ENCODE measurements at regions not wholly inside any gene's neighbourhood (a gene's known extent, or its start where the extent isn't known, plus 50 kb on each side); places are given as distances from the start of the nearest gene placed in this dataset.
"Not testable (repeated sequence)": the region's sequence is repeated elsewhere in the genome, so short reads cannot be mapped to it uniquely, and the experiment has no call there.

- Histone ChIP-seq H3K27me3 (ENCODE audit: insufficient read depth, low read length, poor library complexity, severe bottlenecking) (no peaks in the 10 kb centered on the region), H3K27ac (ENCODE audit: low read depth, low read length) (no peak overlapping the region), H3K36me3 (ENCODE audit: insufficient read depth, low read length) (no peaks in the 10 kb centered on the region), H3K4me3 (ENCODE audit: low read length) (no peak overlapping the region), H3K9me3 (ENCODE audit: low read length) (no peaks in the 10 kb centered on the region), H3K4me1 (ENCODE audit: insufficient read depth, low read length) (no peaks in the 10 kb centered on the region)
- no peaks in the 10 kb centered on the region for H3K36me3 Mint-ChIP-seq
- DNase-seq, result peak in 1 of 5 donors; percentile 22
- no peak overlapping the region for H3K4me3 Mint-ChIP-seq
- H3K9me3 Mint-ChIP-seq, result no peaks in the 10 kb centered on the region
- peaks cover 13 to 14% of the 10 kb centered on the region in 2 donors for H3K27me3 Mint-ChIP-seq
- no peaks in the 10 kb centered on the region for H3K4me1 Mint-ChIP-seq
- POLR2A ChIA-PET, result no interaction called here
- no peak overlapping the region for H3K27ac Mint-ChIP-seq
- CTCF ChIA-PET, result no interaction called here
Observed at GRCh38 chr11:69205743-69206612, 50.2 kb downstream of the SMIM38 start.

- H3K9me3 ChIP-seq (ENCODE audit: low read length); POLR2A ChIA-PET; H3K4me3 Mint-ChIP-seq; DNase-seq; H3K4me1 Mint-ChIP-seq; H3K36me3 ChIP-seq (ENCODE audit: insufficient read depth, low read length); CTCF ChIA-PET; H3K27me3 ChIP-seq (ENCODE audit: insufficient read depth, low read length, poor library complexity, severe bottlenecking); H3K27ac Mint-ChIP-seq; H3K4me1 ChIP-seq (ENCODE audit: insufficient read depth, low read length); H3K36me3 Mint-ChIP-seq; H3K9me3 Mint-ChIP-seq; H3K4me3 ChIP-seq (ENCODE audit: low read length); H3K27ac ChIP-seq (ENCODE audit: low read depth, low read length): not testable (repeated sequence)
- H3K27me3 Mint-ChIP-seq, result peaks cover 17 to 20% of the 10 kb centered on the region in 2 donors
Observed at GRCh38 chr11:69206613-69206965, 50.9 kb downstream of the SMIM38 start.

- DNase-seq, result peak in 1 of 5 donors; percentile 40
- H3K36me3 ChIP-seq (ENCODE audit: insufficient read depth, low read length), result no peaks in the 10 kb centered on the region
- no peak overlapping the region for H3K4me3 ChIP-seq (ENCODE audit: low read length)
- no peaks in the 10 kb centered on the region for H3K36me3 Mint-ChIP-seq
- H3K4me1 Mint-ChIP-seq, result no peaks in the 10 kb centered on the region
- H3K27ac Mint-ChIP-seq, result no peak overlapping the region
- ChIA-PET POLR2A (no interaction called here), CTCF (no interaction called here)
- no peaks in the 10 kb centered on the region for H3K9me3 Mint-ChIP-seq
- no peak overlapping the region for H3K4me3 Mint-ChIP-seq
- H3K4me1 ChIP-seq (ENCODE audit: insufficient read depth, low read length), result no peaks in the 10 kb centered on the region
- H3K27me3 Mint-ChIP-seq, result peaks cover 17 to 28% of the 10 kb centered on the region in 2 donors
- no peak overlapping the region for H3K27ac ChIP-seq (ENCODE audit: low read depth, low read length)
- H3K9me3 ChIP-seq (ENCODE audit: low read length), result no peaks in the 10 kb centered on the region
- H3K27me3 ChIP-seq (ENCODE audit: insufficient read depth, low read length, poor library complexity, severe bottlenecking), result no peaks in the 10 kb centered on the region
Observed at GRCh38 chr11:69207165-69207889, 51.6 kb downstream of the SMIM38 start.

GRCh38 chr11:69208190-69209037, 52.7 kb downstream of the SMIM38 start:
- H3K27ac ChIP-seq (ENCODE audit: low read depth, low read length), result no peak overlapping the region
- H3K36me3 Mint-ChIP-seq, result no peaks in the 10 kb centered on the region
- H3K36me3 ChIP-seq (ENCODE audit: insufficient read depth, low read length), result no peaks in the 10 kb centered on the region
- H3K9me3 Mint-ChIP-seq, result no peaks in the 10 kb centered on the region
- no peak for DNase-seq
- H3K4me1 ChIP-seq (ENCODE audit: insufficient read depth, low read length), result no peaks in the 10 kb centered on the region
- H3K4me3 Mint-ChIP-seq, result no peak overlapping the region
- H3K27me3 ChIP-seq (ENCODE audit: insufficient read depth, low read length, poor library complexity, severe bottlenecking), result no peaks in the 10 kb centered on the region
- no peaks in the 10 kb centered on the region for H3K4me1 Mint-ChIP-seq
- ChIA-PET POLR2A (no interaction called here), CTCF (no interaction called here)
- H3K4me3 ChIP-seq (ENCODE audit: low read length), result no peak overlapping the region
- peaks cover 21 to 38% of the 10 kb centered on the region in 2 donors for H3K27me3 Mint-ChIP-seq
- H3K27ac Mint-ChIP-seq, result no peak overlapping the region
- no peaks in the 10 kb centered on the region for H3K9me3 ChIP-seq (ENCODE audit: low read length)

- Histone ChIP-seq H3K27me3 (ENCODE audit: insufficient read depth, low read length, poor library complexity, severe bottlenecking) (no peaks in the 10 kb centered on the region), H3K4me3 (ENCODE audit: low read length) (no peak overlapping the region), H3K27ac (ENCODE audit: low read depth, low read length) (no peak overlapping the region), H3K4me1 (ENCODE audit: insufficient read depth, low read length) (no peaks in the 10 kb centered on the region), H3K36me3 (ENCODE audit: insufficient read depth, low read length) (no peaks in the 10 kb centered on the region), H3K9me3 (ENCODE audit: low read length) (no peaks in the 10 kb centered on the region)
- DNase-seq, result peak in 1 of 5 donors; percentile 30
- Mint-ChIP-seq H3K4me1 (no peaks in the 10 kb centered on the region), H3K27me3 (peaks cover 23 to 43% of the 10 kb centered on the region in 2 donors), H3K36me3 (no peaks in the 10 kb centered on the region), H3K27ac (no peak overlapping the region), H3K4me3 (no peak overlapping the region), H3K9me3 (no peaks in the 10 kb centered on the region)
- ChIA-PET POLR2A (no interaction called here), CTCF (no interaction called here)
Observed at GRCh38 chr11:69209038-69209350, 53.3 kb downstream of the SMIM38 start.

GRCh38 chr11:69209421-69210309, 53.9 kb downstream of the SMIM38 start:
- Mint-ChIP-seq H3K4me1 (no peaks in the 10 kb centered on the region), H3K27ac (no peak overlapping the region), H3K36me3 (no peaks in the 10 kb centered on the region), H3K27me3 (peaks cover 23 to 43% of the 10 kb centered on the region in 2 donors), H3K4me3 (no peak overlapping the region), H3K9me3 (no peaks in the 10 kb centered on the region)
- H3K9me3 ChIP-seq (ENCODE audit: low read length), result no peaks in the 10 kb centered on the region
- peak in 1 of 5 donors; percentile 38 for DNase-seq
- H3K36me3 ChIP-seq (ENCODE audit: insufficient read depth, low read length), result no peaks in the 10 kb centered on the region
- ChIA-PET POLR2A (no interaction called here), CTCF (interaction anchor here (1.7 kb wide), 1 partner anchor 60 kb away, joined by 4 read pairs; no protein-coding TSS in a partner anchor)
- peak overlapping the region; percentile 43 for H3K27ac ChIP-seq (ENCODE audit: low read depth, low read length)
- no peaks in the 10 kb centered on the region for H3K27me3 ChIP-seq (ENCODE audit: insufficient read depth, low read length, poor library complexity, severe bottlenecking)
- no peaks in the 10 kb centered on the region for H3K4me1 ChIP-seq (ENCODE audit: insufficient read depth, low read length)
- no peak overlapping the region for H3K4me3 ChIP-seq (ENCODE audit: low read length)

- Histone ChIP-seq H3K27me3 (ENCODE audit: insufficient read depth, low read length, poor library complexity, severe bottlenecking) (no peaks in the 10 kb centered on the region), H3K36me3 (ENCODE audit: insufficient read depth, low read length) (no peaks in the 10 kb centered on the region), H3K9me3 (ENCODE audit: low read length) (no peaks in the 10 kb centered on the region), H3K4me1 (ENCODE audit: insufficient read depth, low read length) (no peaks in the 10 kb centered on the region), H3K27ac (ENCODE audit: low read depth, low read length) (peak overlapping the region; percentile 43), H3K4me3 (ENCODE audit: low read length) (no peak overlapping the region)
- POLR2A ChIA-PET, result no interaction called here
- no peak overlapping the region for H3K4me3 Mint-ChIP-seq
- H3K27ac Mint-ChIP-seq, result no peak overlapping the region
- peak in 1 of 5 donors; percentile 13 for DNase-seq
- H3K9me3 Mint-ChIP-seq, result no peaks in the 10 kb centered on the region
- H3K27me3 Mint-ChIP-seq, result peaks cover 25 to 43% of the 10 kb centered on the region in 2 donors
- H3K36me3 Mint-ChIP-seq, result no peaks in the 10 kb centered on the region
- CTCF ChIA-PET, result interaction anchor here (1.7 kb wide), 1 partner anchor 61 kb away, joined by 4 read pairs; no protein-coding TSS in a partner anchor
- no peaks in the 10 kb centered on the region for H3K4me1 Mint-ChIP-seq
Observed at GRCh38 chr11:69210310-69211035, 54.7 kb downstream of the SMIM38 start.
